SK-N-SH treated with all-trans-retinoic acid at 6 μM for 48 hours (cell line): ENCODE measurements at regions not wholly inside any gene's neighbourhood (a gene's known extent, or its start where the extent isn't known, plus 50 kb on each side); places are given as distances from the start of the nearest gene placed in this dataset.

Source experiments
- ATAC-seq: fragments of 200-7000 bp; cut with Tn5 transposase; 3 replicates; pipeline ENCODE4 v1.9.1; 2020; ENCODE audit warnings: mild to moderate bottlenecking, moderate library complexity
- ARNTL ChIP-seq: fragments of 450-650 bp; formaldehyde crosslinking; IDR thresholded peaks from 2 replicates; pipeline ENCODE4 v1.5.0; 2020; ENCODE audit warnings: low read depth, mild to moderate bottlenecking, moderate library complexity, borderline replicate concordance
- BACH2 ChIP-seq: fragments of 250-450 bp; sonication (Bioruptor Pico); IDR thresholded peaks from 2 replicates; pipeline ENCODE4 v1.9.0; 2021; ENCODE audit warnings: mild to moderate bottlenecking, borderline replicate concordance
- CSDC2 ChIP-seq: fragments of 250-450 bp; sonication (Bioruptor Pico); IDR thresholded peaks from 2 replicates; pipeline ENCODE4 v1.5.0; 2020; ENCODE audit warnings: mild to moderate bottlenecking, moderate library complexity
- CSRNP3 ChIP-seq: fragments of 250-450 bp; sonication (Bioruptor Pico); IDR thresholded peaks from 2 replicates; pipeline ENCODE4 v1.5.1; 2021; ENCODE audit warnings: mild to moderate bottlenecking, moderate library complexity
- ESRRG ChIP-seq: fragments of 250-450 bp; sonication (Bioruptor Pico); IDR thresholded peaks from 2 replicates; pipeline ENCODE4 v1.6.1; 2021; ENCODE audit warnings: mild to moderate bottlenecking
- GLIS3 ChIP-seq: fragments of 250-450 bp; sonication (Bioruptor Pico); IDR thresholded peaks from 2 replicates; pipeline ENCODE4 v1.5.0; 2020; ENCODE audit warnings: mild to moderate bottlenecking, moderate library complexity
- ISL1 ChIP-seq: fragments of 250-450 bp; sonication (Bioruptor Pico); IDR thresholded peaks from 2 replicates; pipeline ENCODE4 v2.1.2; 2022; ENCODE audit warnings: mild to moderate bottlenecking, moderate library complexity
- OSR1 ChIP-seq: fragments of 250-450 bp; sonication (Bioruptor Pico); IDR thresholded peaks from 2 replicates; pipeline ENCODE4 v1.8.0; 2022; ENCODE audit warnings: moderate library complexity, mild to moderate bottlenecking, inconsistent platforms
- PPARA ChIP-seq: fragments of 250-450 bp; sonication (Bioruptor Pico); IDR thresholded peaks from 2 replicates; pipeline ENCODE4 v1.5.0; 2020; ENCODE audit warnings: mild to moderate bottlenecking, borderline replicate concordance
- RARB ChIP-seq: fragments of 250-450 bp; sonication (Bioruptor Pico); IDR thresholded peaks from 2 replicates; pipeline ENCODE4 v1.8.0; 2021; ENCODE audit warnings: mild to moderate bottlenecking, moderate library complexity
- SNAI2 ChIP-seq: fragments of 250-450 bp; sonication (Bioruptor Pico); IDR thresholded peaks from 2 replicates; pipeline ENCODE4 v1.5.0; 2020; ENCODE audit warnings: mild to moderate bottlenecking, moderate library complexity
- TCF4 ChIP-seq: fragments of 250-450 bp; sonication (Bioruptor Pico); IDR thresholded peaks from 2 replicates; pipeline ENCODE4 v1.8.0; 2021; ENCODE audit warnings: mild to moderate bottlenecking, moderate library complexity, borderline replicate concordance
- TOX ChIP-seq: fragments of 250-450 bp; sonication (Bioruptor Pico); IDR thresholded peaks from 2 replicates; pipeline ENCODE4 v1.8.0; 2021; ENCODE audit warnings: mild to moderate bottlenecking, moderate library complexity, borderline replicate concordance
- TSHZ2 ChIP-seq: fragments of 250-450 bp; sonication (Bioruptor Pico); IDR thresholded peaks from 2 replicates; pipeline ENCODE4 v1.5.0; 2020; ENCODE audit warnings: mild to moderate bottlenecking, moderate library complexity
- ZC3H10 ChIP-seq: fragments of 250-450 bp; sonication (Bioruptor Pico); IDR thresholded peaks from 2 replicates; pipeline ENCODE4 v1.5.1; 2021; ENCODE audit warnings: mild to moderate bottlenecking, moderate library complexity
- ZFP30 ChIP-seq: fragments of 450-650 bp; formaldehyde crosslinking; IDR thresholded peaks from 2 replicates; pipeline ENCODE4 v1.5.0; 2022; ENCODE audit warnings: mild to moderate bottlenecking, moderate library complexity
- ZNF565 ChIP-seq: fragments of 450-650 bp; formaldehyde crosslinking; conservative IDR thresholded peaks from 2 replicates; pipeline ENCODE4 v1.5.0; 2020; ENCODE audit warnings: low read depth, mild to moderate bottlenecking, moderate library complexity
- ZNF8 ChIP-seq: fragments of 450-650 bp; formaldehyde crosslinking; IDR thresholded peaks from 2 replicates; pipeline ENCODE4 v1.5.0; 2020; ENCODE audit warnings: mild to moderate bottlenecking, moderate library complexity
- TF ChIP-seq, protein P1 (sequence below): fragments of 250-450 bp; sonication (Bioruptor Pico); IDR thresholded peaks from 2 replicates; pipeline ENCODE4 v1.5.1; 2020; ENCODE audit warnings: low read depth, mild to moderate bottlenecking, moderate library complexity
- TF ChIP-seq, protein P2 (sequence below): fragments of 250-450 bp; sonication (Bioruptor Pico); IDR thresholded peaks from 2 replicates; pipeline ENCODE4 v1.8.0; 2020; ENCODE audit warnings: mild to moderate bottlenecking, moderate library complexity, borderline replicate concordance
- TF ChIP-seq, protein P3 (sequence below): fragments of 250-450 bp; sonication (Bioruptor Pico); IDR thresholded peaks from 2 replicates; pipeline ENCODE4 v1.8.0; 2021; ENCODE audit warnings: low read depth, mild to moderate bottlenecking, moderate library complexity, borderline replicate concordance

DNA sequence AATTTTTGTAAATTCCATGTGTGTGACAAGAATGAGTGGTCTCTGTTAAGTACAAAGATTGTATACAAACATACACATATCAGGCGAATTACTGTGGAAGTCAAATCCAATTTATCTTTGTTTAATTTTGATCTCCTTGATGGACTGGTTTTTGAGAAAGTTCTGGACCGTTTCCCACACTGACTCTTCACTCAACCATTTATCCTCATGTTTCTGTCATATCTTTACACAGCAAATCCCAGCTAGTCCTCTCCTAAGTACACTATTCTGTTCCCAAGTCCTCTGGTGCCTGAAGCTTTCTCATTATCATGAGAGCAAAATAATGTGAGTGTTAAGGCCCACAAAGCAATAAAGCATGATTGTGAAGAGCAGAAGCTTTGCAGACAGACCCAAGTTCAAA lies 189.9 kb downstream of the WNT5A start:
- no peak for ATAC-seq
- TF ChIP-seq, protein P1, sequence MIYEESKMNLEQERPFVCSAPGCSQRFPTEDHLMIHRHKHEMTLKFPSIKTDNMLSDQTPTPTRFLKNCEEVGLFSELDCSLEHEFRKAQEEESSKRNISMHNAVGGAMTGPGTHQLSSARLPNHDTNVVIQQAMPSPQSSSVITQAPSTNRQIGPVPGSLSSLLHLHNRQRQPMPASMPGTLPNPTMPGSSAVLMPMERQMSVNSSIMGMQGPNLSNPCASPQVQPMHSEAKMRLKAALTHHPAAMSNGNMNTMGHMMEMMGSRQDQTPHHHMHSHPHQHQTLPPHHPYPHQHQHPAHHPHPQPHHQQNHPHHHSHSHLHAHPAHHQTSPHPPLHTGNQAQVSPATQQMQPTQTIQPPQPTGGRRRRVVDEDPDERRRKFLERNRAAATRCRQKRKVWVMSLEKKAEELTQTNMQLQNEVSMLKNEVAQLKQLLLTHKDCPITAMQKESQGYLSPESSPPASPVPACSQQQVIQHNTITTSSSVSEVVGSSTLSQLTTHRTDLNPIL (CRISPR knock-in tag), result no peak
- TF ChIP-seq TCF4 (CRISPR knock-in tag), result no peak
- no peak for TF ChIP-seq ESRRG (CRISPR knock-in tag)
- TF ChIP-seq, protein P2, sequence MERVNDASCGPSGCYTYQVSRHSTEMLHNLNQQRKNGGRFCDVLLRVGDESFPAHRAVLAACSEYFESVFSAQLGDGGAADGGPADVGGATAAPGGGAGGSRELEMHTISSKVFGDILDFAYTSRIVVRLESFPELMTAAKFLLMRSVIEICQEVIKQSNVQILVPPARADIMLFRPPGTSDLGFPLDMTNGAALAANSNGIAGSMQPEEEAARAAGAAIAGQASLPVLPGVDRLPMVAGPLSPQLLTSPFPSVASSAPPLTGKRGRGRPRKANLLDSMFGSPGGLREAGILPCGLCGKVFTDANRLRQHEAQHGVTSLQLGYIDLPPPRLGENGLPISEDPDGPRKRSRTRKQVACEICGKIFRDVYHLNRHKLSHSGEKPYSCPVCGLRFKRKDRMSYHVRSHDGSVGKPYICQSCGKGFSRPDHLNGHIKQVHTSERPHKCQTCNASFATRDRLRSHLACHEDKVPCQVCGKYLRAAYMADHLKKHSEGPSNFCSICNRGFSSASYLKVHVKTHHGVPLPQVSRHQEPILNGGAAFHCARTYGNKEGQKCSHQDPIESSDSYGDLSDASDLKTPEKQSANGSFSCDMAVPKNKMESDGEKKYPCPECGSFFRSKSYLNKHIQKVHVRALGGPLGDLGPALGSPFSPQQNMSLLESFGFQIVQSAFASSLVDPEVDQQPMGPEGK, result no peak
- TF ChIP-seq CSRNP3, result no peak
- TF ChIP-seq PPARA (CRISPR knock-in tag), result no peak
- TF ChIP-seq GLIS3, result no peak
- no peak for TF ChIP-seq OSR1 (CRISPR knock-in tag)
- no peak for TF ChIP-seq RARB
- no peak for TF ChIP-seq ZNF8 (CRISPR knock-in tag)
- TF ChIP-seq ZNF565, result no peak
- TF ChIP-seq CSDC2 (CRISPR knock-in tag), result no peak
- no peak for TF ChIP-seq ISL1 (CRISPR knock-in tag)
- no peak for TF ChIP-seq ARNTL (CRISPR knock-in tag)
- TF ChIP-seq TOX (CRISPR knock-in tag), result no peak
- TF ChIP-seq ZC3H10 (CRISPR knock-in tag), result no peak
- TF ChIP-seq ZFP30 (CRISPR knock-in tag), result no peak
- TF ChIP-seq, protein P3, sequence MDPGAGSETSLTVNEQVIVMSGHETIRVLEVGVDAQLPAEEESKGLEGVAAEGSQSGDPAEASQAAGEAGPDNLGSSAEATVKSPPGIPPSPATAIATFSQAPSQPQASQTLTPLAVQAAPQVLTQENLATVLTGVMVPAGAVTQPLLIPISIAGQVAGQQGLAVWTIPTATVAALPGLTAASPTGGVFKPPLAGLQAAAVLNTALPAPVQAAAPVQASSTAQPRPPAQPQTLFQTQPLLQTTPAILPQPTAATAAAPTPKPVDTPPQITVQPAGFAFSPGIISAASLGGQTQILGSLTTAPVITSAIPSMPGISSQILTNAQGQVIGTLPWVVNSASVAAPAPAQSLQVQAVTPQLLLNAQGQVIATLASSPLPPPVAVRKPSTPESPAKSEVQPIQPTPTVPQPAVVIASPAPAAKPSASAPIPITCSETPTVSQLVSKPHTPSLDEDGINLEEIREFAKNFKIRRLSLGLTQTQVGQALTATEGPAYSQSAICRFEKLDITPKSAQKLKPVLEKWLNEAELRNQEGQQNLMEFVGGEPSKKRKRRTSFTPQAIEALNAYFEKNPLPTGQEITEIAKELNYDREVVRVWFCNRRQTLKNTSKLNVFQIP (CRISPR knock-in tag), result no peak
- TF ChIP-seq SNAI2 (CRISPR knock-in tag), result no peak

- ATAC-seq, result no peak
These were observed 190.3 kb downstream of the WNT5A start for GRCh38 chr3:55296791-55297190.

More at GRCh38 chr3:55296791-55297190, 190.3 kb downstream of the WNT5A start:
- TF ChIP-seq ISL1 (CRISPR knock-in tag), result no peak
- TF ChIP-seq BACH2, result no peak
- TF ChIP-seq SNAI2 (CRISPR knock-in tag), result no peak
- no peak for TF ChIP-seq ARNTL (CRISPR knock-in tag)
- TF ChIP-seq ESRRG (CRISPR knock-in tag), result no peak
- no peak for TF ChIP-seq ZNF565
- TF ChIP-seq OSR1 (CRISPR knock-in tag), result no peak
- TF ChIP-seq RARB, result no peak
- TF ChIP-seq TCF4 (CRISPR knock-in tag), result no peak
- TF ChIP-seq TSHZ2 (CRISPR knock-in tag), result no peak
- TF ChIP-seq ZFP30 (CRISPR knock-in tag), result no peak
- TF ChIP-seq, protein P1 (CRISPR knock-in tag), result no peak
- TF ChIP-seq CSDC2 (CRISPR knock-in tag), result no peak
- TF ChIP-seq TOX (CRISPR knock-in tag), result no peak
- no peak for TF ChIP-seq PPARA (CRISPR knock-in tag)
- no peak for TF ChIP-seq ZNF8 (CRISPR knock-in tag)
- TF ChIP-seq, all 23 proteins: peak for 0
